Kidney (tissue), 13 donors: ENCODE measurements at regions not wholly inside any gene's neighbourhood (a gene's known extent, or its start where the extent isn't known, plus 50 kb on each side); places are given as distances from the start of the nearest gene placed in this dataset.

ENCODE experiments used
- DNase-seq, 5 donors: peaks; one replicate each; pipeline ENCODE4 v3.0.0-alpha.2; 2013 to 2020
- FAIRE-seq: peaks from 2 replicates; lab custom pipeline; 2012; peaks lifted over from hg19 to GRCh38; lab: Jason Lieb, UNC
- H3K27ac ChIP-seq, 2 donors: one replicate each; pipeline ENCODE4 v1.7.0; 2013; ENCODE audit warnings: low read depth in 2 of 2, low read length in 2 of 2, inconsistent platforms in 1 of 2
- H3K27me3 ChIP-seq: one replicate; pipeline ENCODE4 v1.7.1; 2013; ENCODE audit warnings: low read length, inconsistent platforms; ENCODE audit not compliant: control insufficient read depth, insufficient read depth
- H3K36me3 ChIP-seq, 3 donors: one replicate each; pipeline versions ENCODE4 v1.7.0 to v1.7.1; 2013; ENCODE audit warnings: low read length in 3 of 3, control low read depth in 1 of 3, inconsistent platforms in 1 of 3; ENCODE audit not compliant: insufficient read depth in 3 of 3, control insufficient read depth in 2 of 3
- H3K4me1 ChIP-seq, 3 donors: one replicate each; pipeline versions ENCODE4 v1.7.0 to v1.7.1; 2013; ENCODE audit warnings: low read length in 3 of 3, inconsistent platforms in 1 of 3, low read depth in 1 of 3; ENCODE audit not compliant: control insufficient read depth in 2 of 3, insufficient read depth in 2 of 3
- H3K4me3 ChIP-seq, 3 donors: one replicate each; pipeline versions ENCODE4 v1.7.0 to v1.8.1; 2013; ENCODE audit warnings: low read length in 3 of 3, control low read depth in 1 of 3, inconsistent platforms in 1 of 3
- H3K9ac ChIP-seq, 3 donors: one replicate each; pipeline versions ENCODE4 v1.7.0 to v1.7.1; 2013; ENCODE audit warnings: low read length in 3 of 3, control low read depth in 1 of 3, inconsistent platforms in 1 of 3
- H3K9me3 ChIP-seq, 3 donors: one replicate each; pipeline versions ENCODE4 v1.7.0 to v1.7.1; 2013; ENCODE audit warnings: low read length in 3 of 3, control low read depth in 1 of 3, inconsistent platforms in 1 of 3; ENCODE audit not compliant: control insufficient read depth in 2 of 3, insufficient read depth in 1 of 3
- intact Hi-C: fragments of 100-400 bp; cut with DNase I; formaldehyde crosslinking; loops from one replicate; pipeline ENCODE4 v1.11.1; 2022
- TF ChIP-seq, protein P1 (sequence below): IDR thresholded peaks from 3 replicates; pipeline ENCODE4 v1.5.1; 2012; ENCODE audit warnings: mild to moderate bottlenecking, moderate library complexity, borderline replicate concordance; ENCODE audit not compliant: insufficient read depth; ENCODE audit errors: extremely low read depth
- donor health status: control.
- donor health status: control.
- donor health status: control.
- donor health status: control.
- donor health status: control.
- donor health status: DM: yes; HTN: yes; CAD: no.
- donor health status: Normal renal cell carcinoma (clear cell type).

DNA sequence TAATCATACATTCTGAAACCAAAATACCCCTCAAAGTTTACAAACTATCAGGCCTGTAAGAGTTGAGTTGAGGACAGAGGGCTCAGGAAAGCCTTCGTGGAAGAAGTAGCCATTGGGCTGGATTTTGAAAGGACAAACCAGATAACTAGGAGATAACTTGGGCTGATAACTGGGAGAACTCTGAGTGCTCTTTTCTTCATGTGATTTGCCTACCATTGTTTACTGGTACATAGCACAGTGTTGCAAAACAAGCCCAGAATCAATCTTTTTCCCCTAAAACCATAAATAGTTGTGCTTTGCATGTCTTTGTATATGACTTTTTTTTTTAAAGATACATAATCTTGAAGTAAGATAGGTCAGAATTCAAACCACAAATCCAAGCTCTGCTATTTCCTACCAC lies 106.7 kb upstream of the ITGB1 start:
- DNase-seq (no peak), FAIRE-seq (no peak)
- Histone ChIP-seq H3K9me3 (no peaks in the 10 kb centered on the region), H3K36me3 (no peaks in the 10 kb centered on the region), H3K9ac (no peak overlapping the region), H3K4me3 (no peak overlapping the region), H3K27me3 (no peaks in the 10 kb centered on the region), H3K27ac (no peak overlapping the region), H3K4me1 (no peaks in the 10 kb centered on the region)
- intact Hi-C loops: no loop called here
- TF ChIP-seq, protein P1, sequence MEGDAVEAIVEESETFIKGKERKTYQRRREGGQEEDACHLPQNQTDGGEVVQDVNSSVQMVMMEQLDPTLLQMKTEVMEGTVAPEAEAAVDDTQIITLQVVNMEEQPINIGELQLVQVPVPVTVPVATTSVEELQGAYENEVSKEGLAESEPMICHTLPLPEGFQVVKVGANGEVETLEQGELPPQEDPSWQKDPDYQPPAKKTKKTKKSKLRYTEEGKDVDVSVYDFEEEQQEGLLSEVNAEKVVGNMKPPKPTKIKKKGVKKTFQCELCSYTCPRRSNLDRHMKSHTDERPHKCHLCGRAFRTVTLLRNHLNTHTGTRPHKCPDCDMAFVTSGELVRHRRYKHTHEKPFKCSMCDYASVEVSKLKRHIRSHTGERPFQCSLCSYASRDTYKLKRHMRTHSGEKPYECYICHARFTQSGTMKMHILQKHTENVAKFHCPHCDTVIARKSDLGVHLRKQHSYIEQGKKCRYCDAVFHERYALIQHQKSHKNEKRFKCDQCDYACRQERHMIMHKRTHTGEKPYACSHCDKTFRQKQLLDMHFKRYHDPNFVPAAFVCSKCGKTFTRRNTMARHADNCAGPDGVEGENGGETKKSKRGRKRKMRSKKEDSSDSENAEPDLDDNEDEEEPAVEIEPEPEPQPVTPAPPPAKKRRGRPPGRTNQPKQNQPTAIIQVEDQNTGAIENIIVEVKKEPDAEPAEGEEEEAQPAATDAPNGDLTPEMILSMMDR: no peak

DNA sequence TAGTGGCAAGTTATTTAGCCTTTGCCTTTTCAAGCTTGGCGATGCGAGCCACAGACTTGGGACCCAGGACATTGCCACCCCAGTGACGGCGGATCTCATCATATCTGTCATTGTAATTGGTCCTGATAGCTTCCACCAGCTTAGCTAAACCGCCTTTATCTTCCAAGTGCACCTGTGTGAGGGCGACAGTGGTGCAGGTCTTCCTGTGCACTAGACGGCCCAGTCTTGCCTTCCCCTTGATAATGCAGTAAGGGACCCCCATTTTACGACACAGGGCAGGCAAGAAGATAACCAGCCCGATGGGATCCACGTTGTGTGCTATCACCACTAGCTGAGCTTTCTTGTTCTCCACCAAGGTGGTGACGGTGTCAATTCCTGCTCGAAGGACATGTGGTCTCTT lies 99.6 kb upstream of the ITGB1 start:
- H3K27me3 ChIP-seq: no peaks in the 10 kb centered on the region
- H3K4me1 ChIP-seq: no peaks in the 10 kb centered on the region
- no peaks in the 10 kb centered on the region for H3K36me3 ChIP-seq
- no peak overlapping the region for H3K4me3 ChIP-seq
- intact Hi-C loops: no loop called here
- DNase-seq (no peak), FAIRE-seq (no peak)
- no peak overlapping the region for H3K27ac ChIP-seq
- H3K9ac ChIP-seq: no peak overlapping the region
- H3K9me3 ChIP-seq: no peaks in the 10 kb centered on the region
- TF ChIP-seq, protein P1: no peak

DNA sequence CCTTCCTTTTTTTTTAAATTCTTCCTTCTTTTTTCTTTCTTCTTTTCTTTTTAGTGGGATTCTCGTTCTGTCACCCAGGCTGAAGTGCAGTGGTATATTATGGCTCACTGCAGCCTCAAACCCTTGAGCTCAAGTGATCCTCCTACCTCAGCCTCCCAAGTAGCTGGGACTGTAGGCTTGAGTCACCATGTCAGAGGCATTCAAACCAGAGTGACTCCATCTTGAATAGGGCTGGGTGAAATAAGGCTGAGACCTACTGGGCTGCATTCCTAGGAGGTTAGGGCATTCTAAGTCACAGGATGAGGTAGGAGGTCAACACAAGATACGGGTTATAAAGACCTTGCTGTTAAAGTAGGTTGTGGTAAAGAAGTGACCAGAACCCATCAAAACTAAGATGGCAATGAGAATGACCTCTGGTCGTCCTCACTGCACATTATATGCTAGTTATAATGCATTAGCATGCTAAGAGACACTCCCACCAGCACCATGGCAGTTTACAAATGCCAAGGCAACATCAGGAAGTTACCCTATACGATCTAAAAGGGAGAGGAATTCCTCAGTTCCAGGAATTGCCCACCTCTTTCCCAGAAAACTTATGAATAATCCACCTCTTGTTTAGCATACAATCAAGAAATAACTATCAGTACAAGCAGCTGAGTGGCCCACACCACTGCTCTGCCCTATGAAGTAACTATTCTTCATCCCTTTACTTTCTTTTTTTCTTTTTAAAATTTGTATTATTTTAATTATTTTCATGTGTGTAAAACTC lies 99.0 kb upstream of the ITGB1 start:
- no peak overlapping the region for H3K9ac ChIP-seq
- intact Hi-C loops: no loop called here
- H3K36me3 ChIP-seq: no peaks in the 10 kb centered on the region
- TF ChIP-seq, protein P1: no peak
- no peaks in the 10 kb centered on the region for H3K4me1 ChIP-seq
- DNase-seq (no peak), FAIRE-seq (no peak)
- H3K4me3 ChIP-seq: no peak overlapping the region
- no peak overlapping the region for H3K27ac ChIP-seq
- no peaks in the 10 kb centered on the region for H3K27me3 ChIP-seq
- no peaks in the 10 kb centered on the region for H3K9me3 ChIP-seq
